H9 (cell line): ENCODE measurements at regions not wholly inside any gene's neighbourhood (a gene's known extent, or its start where the extent isn't known, plus 50 kb on each side); places are given as distances from the start of the nearest gene placed in this dataset.
A peak's percentile ranks its signal among the peaks of the same experiment; 100 is the strongest.

Experiments used
- DNase-seq: peaks from one replicate; pipeline ENCODE4 v3.0.0-alpha.2; 2017
- H2AFZ ChIP-seq: one replicate; pipeline ENCODE4 v1.6.1; 2013; ENCODE audit warnings: mild to moderate bottlenecking, low read length, control low read depth, moderate library complexity
- H2AK5ac ChIP-seq: 2 replicates; pipeline ENCODE4 v1.6.1; 2013; ENCODE audit warnings: low read length, control low read depth, mixed read lengths; ENCODE audit not compliant: insufficient read length
- H2BK120ac ChIP-seq: one replicate; pipeline ENCODE4 v1.6.1; 2013; ENCODE audit warnings: low read depth, mild to moderate bottlenecking, low read length, control low read depth, inconsistent platforms; ENCODE audit not compliant: poor library complexity, severe bottlenecking
- H2BK12ac ChIP-seq: 2 replicates; pipeline ENCODE4 v1.6.1; 2013; ENCODE audit warnings: low read length, control low read depth, mixed read lengths, low read depth; ENCODE audit not compliant: insufficient read length
- H2BK15ac ChIP-seq: 2 replicates; pipeline ENCODE4 v1.6.1; 2013; ENCODE audit warnings: low read depth, low read length, control low read depth
- H2BK20ac ChIP-seq: one replicate; pipeline ENCODE4 v1.6.1; 2013; ENCODE audit warnings: low read depth, mild to moderate bottlenecking, low read length, control low read depth, inconsistent platforms; ENCODE audit not compliant: poor library complexity, severe bottlenecking
- H2BK5ac ChIP-seq: 2 replicates; pipeline ENCODE4 v1.6.1; 2013; ENCODE audit warnings: low read length, control low read depth, mixed read lengths; ENCODE audit not compliant: insufficient read length
- H3K14ac ChIP-seq: 2 replicates; pipeline ENCODE4 v1.6.1; 2013; ENCODE audit warnings: low read length, control low read depth; ENCODE audit not compliant: insufficient read depth
- H3K18ac ChIP-seq: 2 replicates; pipeline ENCODE4 v1.6.1; 2013; ENCODE audit warnings: low read depth, mild to moderate bottlenecking, mixed read lengths, low read length, control low read depth; ENCODE audit not compliant: insufficient read length
- H3K23ac ChIP-seq: 2 replicates; pipeline ENCODE4 v1.6.1; 2013; ENCODE audit warnings: low read length, control low read depth, mixed read lengths, low read depth; ENCODE audit not compliant: insufficient read length
- H3K23me2 ChIP-seq: 2 replicates; pipeline ENCODE4 v1.6.1; 2013; ENCODE audit warnings: low read depth, mild to moderate bottlenecking, mixed read lengths, low read length, control low read depth; ENCODE audit not compliant: insufficient read length, poor library complexity, severe bottlenecking
- H3K27ac ChIP-seq: 2 replicates; pipeline ENCODE4 v1.5.1; 2013; ENCODE audit warnings: low read length, control low read depth, mixed read lengths, low read depth; ENCODE audit not compliant: insufficient read length
- H3K27me3 ChIP-seq: 2 replicates; pipeline ENCODE4 v1.6.1; 2013; ENCODE audit warnings: low read length, control low read depth, inconsistent platforms; ENCODE audit not compliant: insufficient read depth
- H3K4ac ChIP-seq: 2 replicates; pipeline ENCODE4 v1.6.1; 2013; ENCODE audit warnings: low read depth, mild to moderate bottlenecking, control low read depth, inconsistent platforms, low read length, moderate library complexity
- H3K4me1 ChIP-seq: 2 replicates; pipeline ENCODE4 v1.6.1; 2013; ENCODE audit warnings: low read length, control low read depth, inconsistent platforms; ENCODE audit not compliant: insufficient read depth
- H3K4me2 ChIP-seq: 2 replicates; pipeline ENCODE4 v1.6.1; 2013; ENCODE audit warnings: low read length, control low read depth, mixed read lengths; ENCODE audit not compliant: insufficient read length, insufficient read depth
- H3K56ac ChIP-seq: 2 replicates; pipeline ENCODE4 v1.6.1; 2013; ENCODE audit warnings: low read depth, mild to moderate bottlenecking, mixed read lengths, low read length, control low read depth; ENCODE audit not compliant: insufficient read length
- H3K79me1 ChIP-seq: 2 replicates; pipeline ENCODE4 v1.6.1; 2013; ENCODE audit warnings: low read depth, mild to moderate bottlenecking, moderate library complexity, low read length, control low read depth, inconsistent platforms; ENCODE audit not compliant: insufficient read depth, poor library complexity, severe bottlenecking
- H3K79me2 ChIP-seq: 2 replicates; pipeline ENCODE4 v1.6.1; 2013; ENCODE audit warnings: low read length, control low read depth, inconsistent platforms; ENCODE audit not compliant: insufficient read depth
- H3K9ac ChIP-seq: 2 replicates; pipeline ENCODE4 v1.6.1; 2013; ENCODE audit warnings: low read length, control low read depth, mixed read lengths; ENCODE audit not compliant: insufficient read length; ENCODE audit errors: extremely low read depth
- H3K9me3 ChIP-seq: one replicate; pipeline ENCODE4 v1.6.1; 2013; ENCODE audit warnings: low read depth, low read length, inconsistent platforms; ENCODE audit not compliant: control insufficient read depth
- H3T11ph ChIP-seq: one replicate; pipeline ENCODE4 v1.6.1; 2013; ENCODE audit warnings: mild to moderate bottlenecking, low read length, control low read depth, inconsistent platforms
- H4K20me1 ChIP-seq: one replicate; pipeline ENCODE4 v1.6.1; 2013; ENCODE audit not compliant: control insufficient read depth, insufficient read length, insufficient read depth
- H4K5ac ChIP-seq: 2 replicates; pipeline ENCODE4 v1.6.1; 2013; ENCODE audit warnings: low read depth, mild to moderate bottlenecking, mixed read lengths, low read length, control low read depth; ENCODE audit not compliant: insufficient read length
- H4K8ac ChIP-seq: replicated peaks from 2 replicates; pipeline ENCODE4 v1.6.1; 2013; ENCODE audit warnings: low read length, control low read depth, mixed read lengths, low read depth; ENCODE audit not compliant: insufficient read length
- H4K91ac ChIP-seq: 2 replicates; pipeline ENCODE4 v1.6.1; 2013; ENCODE audit warnings: low read depth, mild to moderate bottlenecking, moderate library complexity, mixed read lengths, low read length, control low read depth; ENCODE audit not compliant: insufficient read length
- H3K27ac Mint-ChIP-seq, 3 experiments: 2 replicates in 2 of 3; 3 replicates in 1 of 3; pipeline ENCODE4 v1.8.0; 2020 to 2021; ENCODE audit warnings: mixed read lengths in 3 of 3, mild to moderate bottlenecking in 1 of 3, moderate library complexity in 1 of 3
- H3K27me3 Mint-ChIP-seq: 2 replicates; pipeline ENCODE4 v1.8.0; 2021; ENCODE audit warnings: low read depth, mild to moderate bottlenecking, moderate library complexity, mixed read lengths
- H3K36me3 Mint-ChIP-seq, 3 experiments: 2 replicates in 2 of 3; 3 replicates in 1 of 3; pipeline ENCODE4 v1.8.0; 2020 to 2021; ENCODE audit warnings: low read depth in 3 of 3, mixed read lengths in 3 of 3; ENCODE audit not compliant: insufficient read depth in 1 of 3
- H3K4me1 Mint-ChIP-seq, 2 experiments: 2 replicates each; pipeline ENCODE4 v1.8.0; 2020; ENCODE audit warnings: mixed read lengths in 2 of 2
- H3K4me3 Mint-ChIP-seq, 2 experiments: 2 replicates in 1 of 2; 3 replicates in 1 of 2; pipeline ENCODE4 v1.8.0; 2020 to 2021; ENCODE audit warnings: mild to moderate bottlenecking in 2 of 2, mixed read lengths in 2 of 2, moderate library complexity in 1 of 2
- H3K9me3 Mint-ChIP-seq, 2 experiments: 2 replicates in 1 of 2; 3 replicates in 1 of 2; pipeline ENCODE4 v1.8.0; 2020; ENCODE audit warnings: mild to moderate bottlenecking in 2 of 2, mixed read lengths in 2 of 2, moderate library complexity in 1 of 2
- WGBS: extraction: QIAGEN DNeasy Blood & Tissue Kit; methylation state at CpG from one replicate; pipeline ENCODE4 v1.1.7; 2013; ENCODE audit warnings: missing lambda C conversion rate, low lambda C conversion rate, mixed read lengths; ENCODE audit not compliant: insufficient read length; ENCODE audit errors: extremely low coverage; 5-methylcytosine and 5-hydroxymethylcytosine counted together
- TF ChIP-seq, protein P1 (sequence below): fragments of 200-600 bp; sonication (generic); conservative IDR thresholded peaks from 3 replicates; pipeline ENCODE4 v1.8.0; 2021; ENCODE audit warnings: antibody characterized with exemption, mild to moderate bottlenecking

DNA sequence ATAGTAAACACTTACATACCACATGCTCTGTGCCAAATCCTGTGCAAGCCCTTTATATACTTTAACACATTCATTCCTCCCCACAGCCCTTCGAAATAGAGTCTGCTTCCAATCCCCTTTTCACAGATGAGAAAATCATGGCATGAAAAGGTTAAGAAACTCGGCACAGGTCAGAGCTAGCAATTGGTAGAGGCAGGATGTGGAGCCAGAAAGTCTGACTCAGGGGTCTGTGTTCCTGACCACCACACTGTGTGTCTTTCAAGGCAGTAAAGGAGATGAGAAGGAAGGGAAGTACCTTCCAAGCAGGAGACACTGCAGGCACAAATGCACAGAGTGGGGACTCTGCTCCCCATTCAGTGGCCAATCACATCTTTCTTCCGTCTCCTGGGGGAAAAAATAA is 61.1 kb downstream of the SCN11A start:
- peaks cover 2% of the 10 kb centered on the region; the same call in 1 of the 2 replicates for H3K27me3 Mint-ChIP-seq
- H3K56ac ChIP-seq, result no peak overlapping the region
- peaks cover 22 to 23% of the 10 kb centered on the region in 2 experiments for H3K4me1 Mint-ChIP-seq
- no peaks in the 10 kb centered on the region for H3K9me3 ChIP-seq
- no peak overlapping the region for H2BK120ac ChIP-seq
- no peaks in the 10 kb centered on the region for H3K36me3 Mint-ChIP-seq
- no peak overlapping the region for H2BK20ac ChIP-seq
- H3K14ac ChIP-seq, result no peak overlapping the region
- H3K23me2 ChIP-seq, result no peaks in the 10 kb centered on the region
- no peak overlapping the region for H3K4me2 ChIP-seq
- no peak overlapping the region for H2BK12ac ChIP-seq
- H3K27ac Mint-ChIP-seq, result peak overlapping the region in 2 of 3 experiments; percentile 68 to 76; a peak in 2 of 7 replicates
- no peak overlapping the region for H2BK15ac ChIP-seq
- no peak overlapping the region for H2AFZ ChIP-seq
- no peak overlapping the region for H4K5ac ChIP-seq
- WGBS, result no CpG with 5 or more reads among the region's 3 CpGs
- no peak overlapping the region; a peak in 1 of 5 replicates for H3K4me3 Mint-ChIP-seq
- no peaks in the 10 kb centered on the region for H3K79me1 ChIP-seq
- peaks cover 3% of the 10 kb centered on the region; the same call in 1 of the 2 replicates for H3K4me1 ChIP-seq
- no peak overlapping the region for H3K18ac ChIP-seq
- H3K23ac ChIP-seq, result no peak overlapping the region
- no peak for DNase-seq
- no peak overlapping the region for H3K4ac ChIP-seq
- H3K9ac ChIP-seq, result no peak overlapping the region
- H3K27ac ChIP-seq, result no peak overlapping the region
- H3K79me2 ChIP-seq, result no peaks in the 10 kb centered on the region
- no peaks in the 10 kb centered on the region for H3K9me3 Mint-ChIP-seq
- H4K20me1 ChIP-seq, result no peaks in the 10 kb centered on the region
- no peak overlapping the region for H3T11ph ChIP-seq
- H4K91ac ChIP-seq, result no peak overlapping the region
- TF ChIP-seq, protein P1, sequence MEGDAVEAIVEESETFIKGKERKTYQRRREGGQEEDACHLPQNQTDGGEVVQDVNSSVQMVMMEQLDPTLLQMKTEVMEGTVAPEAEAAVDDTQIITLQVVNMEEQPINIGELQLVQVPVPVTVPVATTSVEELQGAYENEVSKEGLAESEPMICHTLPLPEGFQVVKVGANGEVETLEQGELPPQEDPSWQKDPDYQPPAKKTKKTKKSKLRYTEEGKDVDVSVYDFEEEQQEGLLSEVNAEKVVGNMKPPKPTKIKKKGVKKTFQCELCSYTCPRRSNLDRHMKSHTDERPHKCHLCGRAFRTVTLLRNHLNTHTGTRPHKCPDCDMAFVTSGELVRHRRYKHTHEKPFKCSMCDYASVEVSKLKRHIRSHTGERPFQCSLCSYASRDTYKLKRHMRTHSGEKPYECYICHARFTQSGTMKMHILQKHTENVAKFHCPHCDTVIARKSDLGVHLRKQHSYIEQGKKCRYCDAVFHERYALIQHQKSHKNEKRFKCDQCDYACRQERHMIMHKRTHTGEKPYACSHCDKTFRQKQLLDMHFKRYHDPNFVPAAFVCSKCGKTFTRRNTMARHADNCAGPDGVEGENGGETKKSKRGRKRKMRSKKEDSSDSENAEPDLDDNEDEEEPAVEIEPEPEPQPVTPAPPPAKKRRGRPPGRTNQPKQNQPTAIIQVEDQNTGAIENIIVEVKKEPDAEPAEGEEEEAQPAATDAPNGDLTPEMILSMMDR, result no peak
- H2AK5ac ChIP-seq, result no peak overlapping the region
- H2BK5ac ChIP-seq, result no peak overlapping the region
- H3K27me3 ChIP-seq, result no peaks in the 10 kb centered on the region
- H4K8ac ChIP-seq, result no peak overlapping the region
